Type B pancreatic cell (in vitro differentiated cells): ENCODE measurements at regions not wholly inside any gene's neighbourhood (a gene's known extent, or its start where the extent isn't known, plus 50 kb on each side); places are given as distances from the start of the nearest gene placed in this dataset.

Experiments
- DNase-seq: peaks from one replicate; pipeline ENCODE4 v3.0.0; 2021; ENCODE audit warnings: mixed read lengths; ENCODE audit not compliant: unreplicated experiment; ENCODE audit errors: extremely low spot score
- H3K27ac Mint-ChIP-seq: 2 replicates; pipeline ENCODE4 v1.8.0; 2021; ENCODE audit warnings: mild to moderate bottlenecking, mixed read lengths
- H3K27me3 Mint-ChIP-seq: 2 replicates; pipeline ENCODE4 v1.8.0; 2021; ENCODE audit warnings: mixed read lengths
- H3K36me3 Mint-ChIP-seq: 2 replicates; pipeline ENCODE4 v1.8.0; 2021; ENCODE audit warnings: mixed read lengths
- H3K4me1 Mint-ChIP-seq: one replicate; pipeline ENCODE4 v1.8.0; 2021; ENCODE audit warnings: mixed read lengths; ENCODE audit not compliant: unreplicated experiment
- H3K4me3 Mint-ChIP-seq: 2 replicates; pipeline ENCODE4 v1.8.0; 2021; ENCODE audit warnings: mild to moderate bottlenecking, mixed read lengths
- H3K9me3 Mint-ChIP-seq: 2 replicates; pipeline ENCODE4 v1.8.0; 2021; ENCODE audit warnings: mixed read lengths
- TF ChIP-seq, protein P1 (sequence below): fragments of 200-600 bp; sonication (generic); conservative IDR thresholded peaks from 2 replicates; pipeline ENCODE4 v1.5.0; 2021; ENCODE audit warnings: antibody characterized with exemption, mild to moderate bottlenecking

DNA sequence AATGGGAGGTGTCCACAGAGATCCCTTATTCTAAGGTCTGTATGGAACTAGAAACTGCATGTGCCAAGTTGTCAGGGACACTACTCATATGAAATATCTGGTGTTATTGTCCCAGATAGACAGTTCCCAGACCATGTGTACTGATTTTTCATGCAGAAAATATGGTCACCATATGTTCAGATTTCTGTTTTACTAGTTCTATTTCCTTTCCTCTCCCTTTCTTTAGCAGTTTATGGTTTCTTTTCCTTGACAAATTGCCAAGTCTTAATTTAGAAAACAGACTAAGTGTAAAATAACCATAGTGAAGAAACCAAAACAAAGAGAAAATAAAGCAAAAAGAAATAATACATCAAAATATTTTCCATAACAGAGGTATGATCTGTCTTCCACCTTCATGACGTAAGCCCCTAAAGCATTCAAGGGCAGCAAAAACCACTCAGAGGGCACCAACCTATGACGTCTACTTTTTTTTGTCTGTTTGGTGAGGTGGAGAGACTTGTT lies 248.5 kb downstream of the KCTD12 start:
- Mint-ChIP-seq H3K36me3 (no peaks in the 10 kb centered on the region), H3K27me3 (no peaks in the 10 kb centered on the region), H3K4me3 (no peak overlapping the region), H3K9me3 (no peaks in the 10 kb centered on the region), H3K27ac (no peak overlapping the region), H3K4me1 (peaks cover 36% of the 10 kb centered on the region)
- TF ChIP-seq, protein P1, sequence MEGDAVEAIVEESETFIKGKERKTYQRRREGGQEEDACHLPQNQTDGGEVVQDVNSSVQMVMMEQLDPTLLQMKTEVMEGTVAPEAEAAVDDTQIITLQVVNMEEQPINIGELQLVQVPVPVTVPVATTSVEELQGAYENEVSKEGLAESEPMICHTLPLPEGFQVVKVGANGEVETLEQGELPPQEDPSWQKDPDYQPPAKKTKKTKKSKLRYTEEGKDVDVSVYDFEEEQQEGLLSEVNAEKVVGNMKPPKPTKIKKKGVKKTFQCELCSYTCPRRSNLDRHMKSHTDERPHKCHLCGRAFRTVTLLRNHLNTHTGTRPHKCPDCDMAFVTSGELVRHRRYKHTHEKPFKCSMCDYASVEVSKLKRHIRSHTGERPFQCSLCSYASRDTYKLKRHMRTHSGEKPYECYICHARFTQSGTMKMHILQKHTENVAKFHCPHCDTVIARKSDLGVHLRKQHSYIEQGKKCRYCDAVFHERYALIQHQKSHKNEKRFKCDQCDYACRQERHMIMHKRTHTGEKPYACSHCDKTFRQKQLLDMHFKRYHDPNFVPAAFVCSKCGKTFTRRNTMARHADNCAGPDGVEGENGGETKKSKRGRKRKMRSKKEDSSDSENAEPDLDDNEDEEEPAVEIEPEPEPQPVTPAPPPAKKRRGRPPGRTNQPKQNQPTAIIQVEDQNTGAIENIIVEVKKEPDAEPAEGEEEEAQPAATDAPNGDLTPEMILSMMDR, result no peak
- no peak for DNase-seq

DNA sequence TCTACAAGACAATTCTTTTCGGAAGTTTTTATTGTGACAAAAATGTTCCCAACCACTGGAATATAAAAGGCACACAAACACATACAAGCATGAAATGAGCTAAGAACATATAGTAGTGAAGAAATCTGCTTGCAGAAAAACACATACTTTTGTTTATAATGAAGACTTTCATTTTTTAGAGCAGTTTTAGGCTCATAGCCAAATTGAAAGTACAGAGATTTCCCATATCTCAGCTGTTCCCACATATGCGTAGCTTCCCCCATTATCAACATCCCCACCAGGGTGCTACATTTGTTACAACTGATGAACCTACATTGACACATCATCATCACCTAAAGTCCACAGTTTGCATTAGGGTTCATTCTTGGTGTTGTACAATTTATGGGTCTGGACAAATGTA lies 249.4 kb downstream of the KCTD12 start:
- Mint-ChIP-seq H3K4me3 (no peak overlapping the region), H3K36me3 (no peaks in the 10 kb centered on the region)

DNA sequence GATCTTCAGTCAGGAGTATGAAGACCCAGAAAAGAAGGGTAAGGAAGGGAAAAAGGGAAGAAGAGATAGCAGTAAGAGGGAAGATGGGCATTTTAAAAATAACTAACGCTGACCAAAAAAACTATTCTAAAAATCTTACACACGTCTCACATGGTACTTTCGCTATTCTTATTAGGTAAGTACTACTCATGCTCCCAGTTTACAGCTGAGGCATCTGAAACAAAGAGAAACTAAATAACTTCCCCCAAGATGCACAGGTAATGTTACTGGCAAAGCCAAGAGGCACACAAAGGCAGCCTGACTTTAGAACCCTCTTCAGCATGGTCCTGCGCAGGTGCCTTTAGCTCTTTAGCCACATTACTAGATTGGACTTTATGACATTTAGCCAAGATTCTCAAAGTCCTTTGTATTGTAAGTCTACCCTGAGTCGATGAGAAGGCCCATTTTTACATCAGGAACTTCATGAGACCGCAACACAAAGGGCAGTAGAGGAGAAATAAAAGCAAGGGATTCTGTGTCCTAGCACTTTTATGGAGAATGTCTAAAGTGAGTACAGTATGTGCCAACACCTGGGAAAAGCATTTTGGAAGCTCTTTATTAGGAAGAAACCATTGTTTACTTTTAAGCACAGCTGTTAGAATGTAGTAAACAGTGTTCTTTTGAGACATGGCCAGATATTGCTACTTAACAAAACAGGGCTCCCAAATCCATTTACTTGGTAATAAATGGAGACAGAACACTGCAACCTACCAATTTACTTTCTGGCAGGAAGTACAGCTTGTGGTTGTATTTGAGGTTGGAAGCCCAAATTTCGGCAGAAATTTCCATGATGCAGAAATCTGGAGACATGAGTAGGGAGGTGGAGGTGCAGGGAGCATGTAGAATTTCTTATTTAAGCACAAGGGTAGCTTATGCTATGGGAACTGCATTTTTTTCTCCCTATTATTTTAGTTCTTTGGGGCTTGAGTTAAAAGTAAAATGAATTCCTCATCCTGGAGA lies 250.7 kb downstream of the KCTD12 start:
- no peaks in the 10 kb centered on the region for H3K9me3 Mint-ChIP-seq
- H3K27me3 Mint-ChIP-seq, result peaks cover 3% of the 10 kb centered on the region
- H3K4me1 Mint-ChIP-seq, result peaks cover 26% of the 10 kb centered on the region
- no peak overlapping the region for H3K4me3 Mint-ChIP-seq
- H3K36me3 Mint-ChIP-seq, result no peaks in the 10 kb centered on the region
- TF ChIP-seq, protein P1, result no peak
- H3K27ac Mint-ChIP-seq, result no peak overlapping the region
- no peak for DNase-seq

More for the DNA sequence above, 249.4 kb downstream of the KCTD12 start:
- Mint-ChIP-seq H3K4me1 (peaks cover 30% of the 10 kb centered on the region), H3K27ac (no peak overlapping the region), H3K9me3 (no peaks in the 10 kb centered on the region), H3K27me3 (no peaks in the 10 kb centered on the region)
- TF ChIP-seq, protein P1, result no peak
- no peak for DNase-seq

DNA sequence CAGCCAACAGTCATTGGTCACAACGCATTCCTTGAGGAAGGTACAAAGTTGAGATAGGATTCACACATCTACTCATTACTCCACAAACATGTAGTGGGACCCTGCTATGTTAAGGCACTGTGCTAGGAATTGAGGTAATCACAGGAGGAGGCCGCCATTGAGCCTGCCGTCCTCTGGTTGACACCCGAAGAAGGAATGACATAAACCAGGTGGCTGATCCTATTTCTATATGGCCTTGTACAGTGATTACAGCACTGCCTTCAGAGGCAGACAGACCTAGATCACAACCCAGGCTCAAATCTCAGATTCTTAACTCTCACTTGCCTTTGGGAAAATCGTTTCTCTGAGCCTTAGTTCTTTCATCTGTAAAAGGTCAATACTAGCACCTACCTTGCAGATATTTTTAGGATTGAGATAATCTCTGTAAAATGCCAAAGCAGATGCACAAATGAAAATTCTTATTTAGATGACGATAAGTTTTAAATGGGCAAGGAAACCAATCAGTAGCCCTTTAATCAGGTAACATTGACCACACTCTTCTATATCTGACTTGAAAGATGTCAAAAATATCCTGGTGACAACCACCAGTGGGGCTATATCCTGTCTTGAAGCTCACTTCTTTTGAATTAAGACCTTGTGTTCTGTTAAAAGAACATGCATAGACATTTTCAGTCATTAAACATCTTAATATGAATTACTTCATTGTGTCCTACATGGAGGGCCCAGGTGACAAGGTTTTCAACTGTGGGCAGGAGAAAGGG lies 251.6 kb downstream of the KCTD12 start:
- no peaks in the 10 kb centered on the region for H3K9me3 Mint-ChIP-seq

DNA sequence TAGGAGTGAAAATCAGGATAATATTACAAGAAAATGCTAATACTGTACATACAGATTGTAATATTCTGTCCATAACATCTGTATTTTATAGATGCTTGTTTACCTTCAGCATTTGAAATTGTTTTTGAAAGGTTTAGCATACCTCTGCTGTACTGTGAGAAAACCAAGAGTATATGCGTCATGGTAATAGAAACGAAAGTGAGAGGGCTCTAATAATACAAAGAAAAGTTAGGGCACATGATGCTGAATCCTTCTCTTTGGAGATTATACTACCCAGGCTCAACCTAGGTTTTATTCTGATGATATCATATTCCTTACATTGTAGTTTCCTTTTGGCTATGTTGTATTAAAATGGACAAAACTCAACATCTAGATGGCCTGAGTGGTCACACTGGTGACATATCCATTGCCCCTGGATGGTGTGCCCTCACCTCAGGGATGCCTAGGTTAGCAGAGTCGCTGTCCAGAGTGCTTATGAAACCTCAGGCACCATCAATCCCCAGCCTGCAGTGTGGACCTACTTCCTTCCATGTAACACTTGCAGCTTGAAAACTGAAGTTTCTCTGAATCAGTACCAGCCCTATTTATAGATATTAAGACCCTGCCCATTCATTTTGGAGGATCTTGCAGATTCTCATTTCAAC lies 253.7 kb downstream of the KCTD12 start:
- no peaks in the 10 kb centered on the region for H3K36me3 Mint-ChIP-seq
- peaks cover 21% of the 10 kb centered on the region for H3K4me1 Mint-ChIP-seq
- H3K4me3 Mint-ChIP-seq, result no peak overlapping the region
- peaks cover 5% of the 10 kb centered on the region for H3K9me3 Mint-ChIP-seq
- H3K27me3 Mint-ChIP-seq, result peaks cover 6% of the 10 kb centered on the region
- no peak overlapping the region for H3K27ac Mint-ChIP-seq
- TF ChIP-seq, protein P1, result no peak
- DNase-seq, result no peak

More for the DNA sequence above, 251.6 kb downstream of the KCTD12 start:
- TF ChIP-seq, protein P1, result no peak
- Mint-ChIP-seq H3K36me3 (no peaks in the 10 kb centered on the region), H3K4me1 (peaks cover 26% of the 10 kb centered on the region), H3K27ac (no peak overlapping the region), H3K4me3 (no peak overlapping the region), H3K27me3 (peaks cover 3% of the 10 kb centered on the region)
- DNase-seq, result no peak
